GM15510 (cell line): ENCODE measurements at regions not wholly inside any gene's neighbourhood (a gene's known extent, or its start where the extent isn't known, plus 50 kb on each side); places are given as distances from the start of the nearest gene placed in this dataset.

Source experiments
- POLR2A ChIP-seq: IDR thresholded peaks from 3 replicates; pipeline ENCODE4 v1.6.1; 2011; ENCODE audit warnings: borderline replicate concordance; ENCODE audit not compliant: insufficient read length; ENCODE audit errors: extremely low read depth

DNA sequence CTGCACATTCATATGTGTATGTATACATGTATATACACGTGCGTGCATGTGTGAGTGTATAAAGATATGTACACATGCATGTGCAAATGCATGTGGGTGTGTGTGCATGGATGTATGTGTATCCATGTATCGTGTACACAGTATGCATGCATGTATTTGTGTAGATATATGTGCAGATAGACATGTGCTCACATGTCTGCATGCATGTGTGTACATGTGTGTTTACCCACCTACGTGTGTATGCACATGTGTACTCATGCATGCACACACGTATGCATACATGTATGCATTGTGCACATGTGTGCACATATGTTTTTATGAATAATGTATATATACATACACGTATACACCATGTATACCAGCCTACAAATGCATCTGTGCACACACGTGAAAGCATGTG is 80.3 kb upstream of the ZNF322 start:
- TF ChIP-seq POLR2A, result no peak

DNA sequence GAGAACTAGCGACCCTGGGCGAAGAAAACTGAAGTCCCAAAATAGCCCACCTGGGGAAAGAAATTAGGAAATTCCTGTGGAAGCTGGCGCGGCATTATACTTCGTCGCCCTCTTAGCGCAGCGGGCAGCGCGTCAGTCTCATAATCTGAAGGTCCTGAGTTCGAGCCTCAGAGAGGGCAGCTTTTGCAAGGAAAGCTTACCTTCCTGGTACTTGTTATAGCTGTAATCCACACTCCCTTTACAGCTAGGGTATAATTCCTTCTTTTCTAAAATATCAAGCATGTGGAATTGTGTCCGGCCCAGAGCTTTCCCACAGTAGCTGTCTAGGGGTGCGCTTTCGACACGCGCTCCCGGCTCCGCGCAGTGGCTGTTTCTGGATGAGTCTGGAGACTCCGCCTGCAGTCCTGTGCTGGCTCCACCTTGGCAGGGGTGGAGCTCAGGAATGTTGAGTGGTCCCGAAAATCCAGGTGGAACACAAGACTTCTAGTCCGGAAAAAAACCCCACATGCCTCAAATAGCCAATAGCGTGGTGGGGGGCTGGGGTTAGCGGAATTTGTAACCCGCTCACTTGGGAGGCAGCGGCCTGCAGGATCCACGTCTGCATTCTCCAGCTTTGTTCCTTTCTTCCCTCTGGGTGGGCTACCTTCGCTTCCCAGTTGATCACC is 83.7 kb upstream of the ZNF322 start:
- no peak for TF ChIP-seq POLR2A

DNA sequence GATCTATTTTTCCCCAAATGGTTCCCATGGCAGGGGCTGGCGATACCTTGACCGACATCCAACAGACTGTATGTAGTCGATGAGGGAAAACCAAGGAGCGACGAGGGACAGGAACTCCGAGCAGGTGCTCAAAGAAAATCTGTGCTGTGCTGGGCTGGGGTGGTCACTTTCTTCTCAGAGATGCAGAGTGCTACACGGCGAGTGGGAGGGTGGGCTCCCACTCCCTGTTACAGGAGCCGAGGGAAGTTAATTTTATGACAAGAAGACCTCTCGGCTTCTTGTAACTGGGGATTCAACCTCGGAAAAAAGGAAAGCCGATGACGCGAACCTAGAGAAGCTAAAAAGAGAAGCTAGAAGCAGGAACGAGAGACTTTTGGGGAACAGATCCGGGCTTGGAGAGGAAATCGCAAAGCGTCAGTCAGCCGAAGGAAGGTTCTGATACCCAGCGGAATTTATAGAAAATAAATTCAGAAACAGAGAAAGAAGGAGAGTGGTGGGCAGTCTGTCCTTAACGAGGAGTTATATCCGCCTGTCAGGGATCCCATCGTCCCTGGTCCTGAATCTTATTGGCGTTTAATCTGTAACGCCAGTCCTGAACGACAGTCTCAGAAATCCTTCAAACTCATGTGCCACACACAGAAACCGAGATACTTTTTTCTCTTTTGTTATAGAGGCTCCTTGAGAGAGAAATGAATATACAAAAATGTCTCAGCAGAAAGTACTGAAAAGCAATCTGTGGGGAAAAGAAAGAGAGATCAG is 84.6 kb upstream of the ZNF322 start:
- no peak for TF ChIP-seq POLR2A

DNA sequence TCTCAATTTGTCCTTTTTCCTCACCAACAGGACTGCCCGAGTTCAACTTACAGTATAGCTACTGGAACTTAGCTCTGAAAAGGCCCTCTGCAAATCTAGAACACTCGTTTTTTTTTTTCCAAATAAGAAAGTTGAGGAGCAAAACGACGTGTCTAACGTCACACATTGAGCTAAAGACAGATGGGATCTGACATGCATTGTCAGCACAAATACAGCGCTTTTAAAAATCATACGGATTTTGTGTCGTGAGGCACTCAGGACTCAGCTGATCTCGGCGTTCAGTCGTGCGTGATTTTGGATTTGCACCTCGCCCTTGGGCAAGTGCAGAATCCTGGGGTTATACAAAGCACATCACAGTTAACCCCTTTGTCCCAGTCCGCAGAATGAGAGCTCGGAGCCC is 94.7 kb upstream of the ZNF322 start:
- no peak for TF ChIP-seq POLR2A

DNA sequence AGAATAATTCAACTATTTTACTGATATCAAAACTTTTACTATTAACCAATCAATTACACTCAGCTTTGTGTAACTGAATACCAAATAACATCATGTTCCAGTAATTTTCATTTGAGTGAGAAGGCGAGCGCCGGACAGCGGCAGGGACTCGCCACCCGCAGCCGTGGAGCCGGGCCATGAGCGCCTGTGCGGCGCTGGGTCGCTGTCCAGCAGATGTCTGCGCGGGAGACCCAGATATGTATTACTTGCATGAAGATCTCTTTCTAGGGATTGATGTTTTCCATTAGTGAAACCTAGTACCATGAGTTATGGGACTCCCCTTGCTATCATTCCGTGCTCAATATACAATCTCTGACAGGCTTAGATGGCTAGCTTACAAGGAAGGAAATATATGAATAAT is 245.1 kb upstream of the PRSS16 start:
- no peak for TF ChIP-seq POLR2A

DNA sequence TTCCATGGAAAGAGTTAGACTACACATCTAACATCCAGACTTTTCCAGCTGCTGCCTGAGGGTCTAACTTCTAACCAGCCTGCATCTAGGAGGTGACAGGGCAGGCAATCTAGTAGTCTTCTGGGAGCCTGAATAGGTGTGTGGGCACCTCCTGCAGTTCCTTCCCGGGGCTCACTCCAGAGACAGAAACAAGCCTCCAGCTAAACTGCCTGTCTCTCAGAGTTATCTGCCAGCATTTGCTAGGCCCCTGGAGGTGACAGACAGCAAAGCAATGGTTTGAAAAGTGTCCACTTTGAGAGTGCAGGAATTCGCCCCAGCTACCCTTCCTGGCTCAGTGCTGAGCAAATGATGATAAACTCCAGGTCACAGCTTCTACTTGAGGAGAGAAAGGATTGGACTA is 240.5 kb upstream of the PRSS16 start:
- no peak for TF ChIP-seq POLR2A

DNA sequence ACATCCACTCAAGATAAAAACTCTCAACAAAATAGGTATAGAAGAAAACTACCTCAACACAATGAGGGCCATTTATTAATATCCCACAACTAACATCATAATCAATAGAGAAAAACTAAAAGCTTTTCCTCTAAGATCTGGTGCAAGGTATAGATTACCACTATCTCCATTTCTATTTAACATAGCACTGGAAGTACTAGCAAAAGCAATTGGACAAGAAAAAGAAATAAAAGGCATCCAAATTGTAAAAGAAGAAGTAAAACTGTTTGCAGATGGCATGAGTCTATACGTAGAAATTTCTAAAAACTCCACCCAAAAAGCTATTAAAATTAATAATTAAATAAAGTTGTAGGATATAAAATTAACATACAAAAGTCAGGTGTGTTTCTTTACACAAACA is 230.8 kb upstream of the PRSS16 start:
- TF ChIP-seq POLR2A, result no peak

DNA sequence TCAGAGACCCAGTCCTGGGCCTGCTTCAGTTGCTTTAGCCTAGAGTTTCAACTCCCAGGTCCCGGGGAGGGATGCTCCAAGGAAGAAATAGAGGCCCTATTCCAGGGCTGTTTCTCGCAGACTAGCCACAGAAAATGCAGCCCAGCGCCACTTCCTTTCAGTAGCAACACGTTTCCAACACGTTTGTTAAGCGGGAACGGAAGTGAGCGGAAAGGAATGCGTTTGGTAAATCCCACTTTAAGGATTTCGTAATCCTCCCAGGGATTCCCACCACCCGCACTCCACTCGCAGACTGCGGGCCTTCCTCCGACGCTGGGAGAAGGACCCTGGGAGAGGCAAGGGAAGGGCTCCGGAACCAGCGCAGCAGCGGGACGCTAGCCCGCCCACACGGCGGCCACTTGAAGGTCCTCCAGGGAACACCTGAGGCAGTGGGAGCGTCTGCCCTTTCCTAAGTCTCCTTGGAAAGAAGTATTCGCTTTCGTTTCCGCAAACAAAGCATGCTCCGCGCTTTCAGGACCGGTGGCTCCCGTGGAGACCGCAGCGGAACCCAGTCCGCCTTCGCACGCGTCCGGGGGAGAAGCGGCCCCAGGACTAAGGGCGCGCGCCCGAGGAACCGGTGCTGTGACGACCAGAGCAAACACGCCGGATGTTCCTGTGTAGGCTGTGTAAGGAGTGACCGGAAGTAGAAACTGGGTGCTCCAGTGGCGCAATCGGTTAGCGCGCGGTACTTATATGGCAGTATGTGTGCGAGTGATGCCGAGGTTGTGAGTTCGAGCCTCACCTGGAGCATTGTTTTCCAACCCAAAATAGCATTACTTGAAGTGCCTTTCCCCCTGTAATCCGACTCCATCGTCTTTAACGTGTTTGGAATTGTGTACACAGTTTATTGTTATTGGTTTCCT is 227.6 kb upstream of the PRSS16 start:
- peak; percentile 31 for TF ChIP-seq POLR2A

DNA sequence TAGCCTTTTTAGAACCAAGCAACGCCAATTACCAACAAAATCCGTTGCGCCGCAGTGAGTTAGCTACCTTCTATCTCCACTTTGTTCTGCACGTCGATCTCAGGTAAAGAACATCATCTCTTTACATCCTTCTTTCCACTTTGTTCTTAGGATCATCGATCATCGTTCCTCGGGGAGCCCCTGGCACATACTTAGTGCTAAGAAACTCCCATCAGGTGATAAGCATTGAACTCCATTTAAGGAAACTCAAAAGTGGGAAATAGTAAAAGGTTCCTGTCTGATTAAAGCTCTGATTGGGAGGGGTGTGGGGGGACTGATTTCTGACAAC is 227.0 kb upstream of the PRSS16 start:
- no peak for TF ChIP-seq POLR2A

DNA sequence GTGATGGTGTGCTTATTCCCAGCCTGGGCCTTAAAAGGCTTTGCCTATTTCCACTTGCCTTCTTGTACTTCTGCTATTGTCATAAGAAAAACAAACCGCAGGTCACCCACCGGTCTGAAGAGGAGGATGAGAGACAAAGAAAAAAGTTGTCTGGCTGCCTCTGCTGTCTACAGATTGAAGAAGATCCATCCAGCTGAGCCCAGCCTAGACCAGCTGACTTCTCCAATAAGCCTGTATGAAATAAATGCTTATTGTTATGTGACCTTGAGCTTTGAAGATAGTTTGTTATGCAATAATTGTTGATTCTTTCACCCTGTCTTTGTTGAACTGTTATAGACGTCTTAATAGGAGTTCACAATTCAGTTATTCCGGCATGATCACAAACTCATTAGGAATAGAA is 223.8 kb upstream of the PRSS16 start:
- no peak for TF ChIP-seq POLR2A

DNA sequence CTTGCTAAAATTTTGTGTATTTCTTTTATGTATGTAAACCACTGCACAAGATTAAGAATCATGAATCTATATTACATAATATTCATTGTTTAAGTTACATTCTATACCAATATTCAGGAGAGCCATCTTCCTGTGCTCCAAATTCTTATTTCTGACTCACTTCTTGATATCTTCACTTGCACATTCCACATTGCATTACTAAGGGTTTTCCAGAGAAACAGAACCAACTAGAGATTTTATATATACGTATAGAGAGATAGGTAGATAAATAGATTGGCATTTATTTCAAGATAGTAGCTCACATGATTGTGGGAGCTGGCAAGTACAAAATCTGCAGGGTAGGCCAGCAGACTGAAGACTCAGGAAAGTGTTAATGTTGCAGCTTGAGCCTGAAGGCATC is 222.2 kb upstream of the PRSS16 start:
- no peak for TF ChIP-seq POLR2A

DNA sequence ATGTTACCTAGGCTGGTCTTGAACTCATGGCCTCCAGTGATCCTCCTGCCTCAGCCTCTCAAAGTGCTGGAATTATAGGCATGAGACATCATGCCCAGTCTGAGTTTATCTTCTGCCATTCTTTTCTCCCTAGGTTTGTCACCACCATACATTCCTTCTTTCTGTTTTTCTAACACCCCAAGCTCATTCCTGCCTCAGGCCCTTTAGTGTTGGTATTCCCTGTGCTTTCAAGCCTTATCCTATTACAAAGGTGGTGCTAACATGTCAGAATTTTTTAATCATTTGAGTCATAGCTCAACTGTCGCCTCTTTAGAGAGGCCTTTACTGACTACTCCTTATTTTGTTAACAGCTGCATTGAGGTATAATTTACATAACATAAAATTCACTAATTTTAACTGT is 221.1 kb upstream of the PRSS16 start:
- TF ChIP-seq POLR2A, result no peak

DNA sequence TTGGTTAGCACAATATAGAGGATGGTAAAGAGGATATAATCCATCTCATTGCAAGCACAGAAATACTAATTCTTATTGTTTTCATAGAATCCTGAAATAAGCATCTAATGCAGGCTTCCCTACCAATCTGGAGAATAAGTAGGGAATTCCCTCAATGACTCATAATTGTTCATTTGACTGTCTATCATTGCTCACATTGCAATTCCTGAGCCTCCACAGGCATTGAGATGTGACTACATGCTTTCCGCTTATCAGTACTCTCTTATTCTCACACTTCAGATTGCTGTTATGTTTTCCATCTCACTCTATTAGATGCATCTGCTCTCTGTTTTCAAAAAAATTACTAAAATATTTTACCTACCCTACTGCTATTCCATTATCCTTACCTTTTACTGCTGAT is 216.2 kb upstream of the PRSS16 start:
- TF ChIP-seq POLR2A, result no peak

DNA sequence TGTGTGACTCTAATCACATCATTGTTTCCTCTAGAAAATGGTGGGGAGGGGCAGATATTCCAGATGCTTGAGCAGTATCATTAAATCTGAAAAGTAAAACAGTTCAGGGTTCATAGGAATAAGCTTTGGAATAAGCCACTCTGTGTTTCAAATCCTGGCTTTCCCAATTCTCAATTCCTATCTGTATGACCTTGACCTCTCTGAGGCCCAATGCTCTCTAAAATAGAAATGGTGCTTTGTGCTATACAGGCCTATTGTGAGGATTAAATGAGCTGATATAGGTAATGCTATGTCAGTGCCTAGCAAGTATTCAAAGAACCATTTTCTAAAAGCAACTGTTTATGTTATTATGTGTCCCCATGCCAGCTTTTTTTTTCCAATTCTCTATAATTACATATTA is 209.0 kb upstream of the PRSS16 start:
- no peak for TF ChIP-seq POLR2A

DNA sequence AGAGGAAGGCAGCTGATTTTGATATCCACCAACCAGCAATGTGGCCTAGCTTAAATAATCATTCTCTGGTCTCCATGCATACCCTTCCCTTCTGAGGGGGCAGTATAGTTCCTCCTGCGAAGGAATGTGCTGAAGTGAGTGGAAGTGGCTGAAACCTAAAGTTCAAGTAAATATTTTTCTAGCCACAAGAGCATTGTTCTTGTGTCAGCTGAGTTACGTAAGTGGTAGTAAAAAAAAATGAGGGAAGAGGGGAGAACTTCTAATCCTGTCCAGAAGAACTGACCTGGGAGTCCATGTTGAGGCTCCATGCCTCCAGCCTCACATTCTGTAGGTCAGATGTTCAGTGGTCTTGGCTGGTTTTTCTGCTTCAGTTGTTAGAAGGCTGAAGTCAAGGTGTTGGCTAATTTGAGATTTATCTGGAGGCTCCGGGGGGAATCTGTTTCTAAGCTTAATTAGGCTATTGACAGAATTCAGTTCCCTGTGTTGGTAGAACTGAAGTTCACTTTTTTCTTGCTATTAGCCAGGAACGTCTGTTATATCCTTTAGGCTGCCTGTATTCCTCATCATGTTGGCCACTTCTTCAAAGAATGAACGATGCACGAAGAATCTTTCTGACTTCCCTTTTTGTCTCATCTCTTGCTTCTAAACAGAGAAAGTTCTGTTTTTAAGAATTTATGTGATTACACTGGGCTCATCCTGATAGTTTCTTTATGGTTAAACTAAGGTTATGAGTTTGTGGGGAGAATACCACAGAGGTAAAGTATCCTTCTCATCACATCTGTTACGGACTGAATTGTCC is 207.1 kb upstream of the PRSS16 start:
- no peak for TF ChIP-seq POLR2A
